CD1c-positive myeloid dendritic cell (primary cell): ENCODE measurements at regions not wholly inside any gene's neighbourhood (a gene's known extent, or its start where the extent isn't known, plus 50 kb on each side); places are given as distances from the start of the nearest gene placed in this dataset.

Experiments
- DNase-seq: peaks from one replicate; pipeline ENCODE4 v3.0.0-alpha.2; 2016; ENCODE audit errors: extremely low spot score

GRCh38 chr10:14391342-14391741, 60.6 kb upstream of the FRMD4A start:
- no peak for DNase-seq

GRCh38 chr10:14389981-14390590, 59.4 kb upstream of the FRMD4A start:
- no peak for DNase-seq

DNA sequence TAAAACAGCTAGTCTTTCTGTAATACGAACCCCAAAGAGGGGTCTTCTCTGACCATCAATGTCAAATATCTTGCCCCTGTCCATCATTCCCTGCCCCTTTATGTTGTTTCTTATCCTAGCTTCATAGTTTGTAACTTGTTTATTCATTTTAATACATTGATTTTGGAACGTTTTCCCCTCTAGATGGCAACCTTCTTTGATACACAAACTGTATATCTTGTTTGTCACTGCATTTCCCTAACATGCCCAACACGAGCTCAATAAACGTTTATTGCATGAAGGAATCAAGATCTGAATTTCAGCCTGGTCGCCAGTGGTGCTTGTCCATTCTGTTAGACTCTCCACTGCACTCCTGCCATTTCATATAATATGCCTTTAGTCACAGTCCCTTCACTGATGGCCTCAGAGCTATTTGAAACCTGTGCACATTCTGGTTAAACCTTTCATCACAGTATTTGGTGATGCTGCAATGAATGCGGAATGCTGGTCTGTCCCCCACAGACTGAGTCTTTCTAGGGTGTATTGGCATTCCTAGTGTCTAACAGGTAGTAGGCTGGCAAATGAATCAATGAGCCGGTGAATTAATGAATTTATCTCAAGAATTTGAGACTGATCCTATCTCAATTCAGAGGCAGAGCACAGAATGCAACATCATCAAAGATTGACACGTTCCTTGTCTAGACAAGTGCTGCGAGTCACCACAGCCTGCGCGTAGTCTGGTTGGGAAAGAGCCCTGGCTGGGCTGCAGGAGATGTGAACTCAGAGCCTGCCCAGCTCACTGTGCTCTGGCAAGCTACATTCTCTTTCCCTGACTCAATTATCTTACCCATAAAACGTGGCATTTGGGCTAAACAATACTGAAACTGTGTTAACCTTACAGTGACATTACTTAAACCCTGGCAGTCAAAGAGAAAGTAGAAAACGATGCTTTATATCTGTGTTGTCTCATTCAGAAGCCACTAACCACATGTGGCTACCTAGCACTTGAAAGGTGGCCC, 55.2 kb upstream of the FRMD4A start:
- no peak for DNase-seq

DNA sequence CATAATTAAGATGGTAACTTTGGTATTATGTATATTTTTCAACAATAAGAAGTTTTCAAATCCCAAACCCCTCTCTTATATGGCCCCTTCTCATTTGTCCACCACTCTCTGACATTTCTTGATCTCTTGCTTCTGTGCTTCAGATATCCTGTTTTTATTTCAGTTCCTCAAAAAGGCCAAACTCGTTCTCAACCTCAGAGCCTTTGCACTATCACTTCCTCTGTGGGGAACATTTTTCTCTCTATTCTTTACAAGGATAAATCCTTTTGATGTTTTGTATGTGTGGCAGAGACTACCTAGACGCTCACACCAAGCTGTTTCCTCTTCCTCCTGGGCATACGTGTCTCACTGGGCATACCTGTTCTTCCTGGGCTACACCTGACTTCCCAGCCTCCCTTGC, 54.2 kb upstream of the FRMD4A start:
- DNase-seq = peak; percentile 6

- DNase-seq = no peak
These were observed 53.5 kb upstream of the FRMD4A start for GRCh38 chr10:14384116-14384730.

DNA sequence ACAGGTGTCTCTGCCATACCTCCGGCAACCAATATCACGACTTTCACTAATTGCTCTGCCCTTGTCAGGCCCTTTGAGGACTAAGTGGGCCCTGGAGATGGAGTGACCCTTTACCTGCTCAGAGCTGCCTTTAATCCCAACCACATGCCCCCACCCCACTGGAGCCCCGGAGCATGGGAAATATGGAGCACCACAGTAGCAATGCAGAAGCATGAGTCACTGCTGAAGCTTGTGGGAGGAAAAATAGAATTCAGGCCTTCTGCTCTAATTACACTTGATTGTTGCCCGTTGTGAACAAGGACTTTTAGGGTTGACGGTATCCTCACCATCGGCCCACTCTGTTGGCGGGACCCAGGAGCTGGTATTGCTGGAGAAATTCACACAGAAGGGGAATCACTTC, 52.5 kb upstream of the FRMD4A start:
- DNase-seq = no peak

- DNase-seq = no peak
These were observed 51.8 kb upstream of the FRMD4A start for GRCh38 chr10:14382531-14382930.

DNA sequence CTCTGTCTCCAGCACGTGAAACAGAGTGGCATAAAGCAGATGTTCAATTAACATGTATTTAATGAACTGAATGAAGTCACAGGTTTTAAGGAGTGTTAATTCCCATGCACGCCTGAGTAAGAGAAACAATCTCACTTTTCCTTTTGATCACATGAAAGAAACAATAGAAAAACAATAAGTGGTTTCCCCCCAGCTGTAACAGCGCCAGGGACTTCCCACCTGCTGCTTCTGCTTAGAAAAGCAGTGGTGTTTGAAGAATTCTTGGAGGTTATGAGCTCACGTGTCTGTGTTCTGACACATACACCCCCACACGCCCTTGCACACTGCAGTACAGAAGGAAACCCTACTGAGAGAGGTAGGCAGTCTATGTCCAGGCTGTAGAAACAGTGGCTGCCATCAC, 51.3 kb upstream of the FRMD4A start:
- no peak for DNase-seq

- DNase-seq = no peak
These were observed 50.8 kb upstream of the FRMD4A start for GRCh38 chr10:14381475-14381874.

GRCh38 chr10:14380746-14381145, 50.0 kb upstream of the FRMD4A start:
- DNase-seq = no peak
